NT2/D1 (cell line): ENCODE measurements at regions not wholly inside any gene's neighbourhood (a gene's known extent, or its start where the extent isn't known, plus 50 kb on each side); places are given as distances from the start of the nearest gene placed in this dataset.

Source experiments
- DNase-seq: peaks from one replicate; pipeline ENCODE4 v3.0.0-alpha.2; 2011; ENCODE audit warnings: low read depth, low spot score
- H3K27me3 ChIP-seq: 2 replicates; pipeline ENCODE4 v1.6.0; 2011; ENCODE audit warnings: mild to moderate bottlenecking; ENCODE audit not compliant: insufficient read length, insufficient read depth
- H3K36me3 ChIP-seq: 2 replicates; pipeline ENCODE4 v1.6.1; 2011; ENCODE audit warnings: mild to moderate bottlenecking, low read length, mixed read lengths; ENCODE audit not compliant: insufficient read depth, insufficient read length
- H3K4me1 ChIP-seq: 2 replicates; pipeline ENCODE4 v1.5.1; 2011; ENCODE audit not compliant: insufficient read depth, insufficient read length
- H3K4me3 ChIP-seq: 2 replicates; pipeline ENCODE4 v1.5.1; 2011; ENCODE audit warnings: low read depth; ENCODE audit not compliant: insufficient read length
- H3K9ac ChIP-seq: 2 replicates; pipeline ENCODE4 v1.6.0; 2011; ENCODE audit warnings: low read depth; ENCODE audit not compliant: insufficient read length
- H3K9me3 ChIP-seq: 2 replicates; pipeline ENCODE4 v1.5.1; 2011; ENCODE audit warnings: mild to moderate bottlenecking, low read length; ENCODE audit not compliant: insufficient read depth
- SUZ12 ChIP-seq: IDR thresholded peaks from 2 replicates; pipeline ENCODE4 v1.6.1; 2011; ENCODE audit not compliant: insufficient read length, insufficient read depth; ENCODE audit errors: extremely low read depth
- YY1 ChIP-seq: IDR thresholded peaks from 2 replicates; pipeline ENCODE4 v1.6.1; 2011; ENCODE audit not compliant: insufficient read length, insufficient read depth
- ZNF274 ChIP-seq: IDR thresholded peaks from 2 replicates; pipeline ENCODE4 v1.6.1; 2011; ENCODE audit warnings: mild to moderate bottlenecking, low read depth, low read length

GRCh38 chr12:9276990-9277389 is 68.8 kb upstream of the PZP start:
- H3K27me3 ChIP-seq, result peaks cover 3% of the 10 kb centered on the region
- no peak for DNase-seq
- H3K9me3 ChIP-seq, result no peaks in the 10 kb centered on the region
- no peaks in the 10 kb centered on the region for H3K4me1 ChIP-seq
- TF ChIP-seq YY1 (no peak), SUZ12 (no peak), ZNF274 (no peak)
- no peak overlapping the region for H3K4me3 ChIP-seq
- H3K36me3 ChIP-seq, result no peaks in the 10 kb centered on the region
- H3K9ac ChIP-seq, result no peak overlapping the region

DNA sequence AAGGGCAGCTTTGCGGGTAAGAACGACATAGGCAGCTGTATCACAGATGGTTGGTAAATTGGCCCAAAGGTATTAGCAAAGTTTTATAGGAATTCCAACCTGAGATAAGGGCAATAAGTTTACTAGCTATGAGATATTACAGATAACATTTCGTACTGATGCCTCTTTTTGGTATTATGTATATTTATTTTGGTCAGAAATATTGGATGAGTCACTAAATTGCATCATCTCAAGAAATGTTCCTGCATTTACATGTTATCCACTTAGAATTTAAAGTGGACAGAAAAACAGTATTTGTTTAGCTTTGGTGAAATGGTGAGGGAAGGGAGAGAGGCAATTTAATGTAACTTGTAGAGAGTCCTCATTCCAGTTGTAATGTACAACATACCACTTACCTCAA is 65.1 kb upstream of the PZP start:
- H3K9ac ChIP-seq, result no peak overlapping the region
- TF ChIP-seq YY1, result no peak
- TF ChIP-seq ZNF274, result no peak
- no peaks in the 10 kb centered on the region for H3K36me3 ChIP-seq
- no peak overlapping the region for H3K4me3 ChIP-seq
- no peak for DNase-seq
- peaks cover 3% of the 10 kb centered on the region for H3K27me3 ChIP-seq
- H3K9me3 ChIP-seq, result no peaks in the 10 kb centered on the region
- no peaks in the 10 kb centered on the region for H3K4me1 ChIP-seq

DNA sequence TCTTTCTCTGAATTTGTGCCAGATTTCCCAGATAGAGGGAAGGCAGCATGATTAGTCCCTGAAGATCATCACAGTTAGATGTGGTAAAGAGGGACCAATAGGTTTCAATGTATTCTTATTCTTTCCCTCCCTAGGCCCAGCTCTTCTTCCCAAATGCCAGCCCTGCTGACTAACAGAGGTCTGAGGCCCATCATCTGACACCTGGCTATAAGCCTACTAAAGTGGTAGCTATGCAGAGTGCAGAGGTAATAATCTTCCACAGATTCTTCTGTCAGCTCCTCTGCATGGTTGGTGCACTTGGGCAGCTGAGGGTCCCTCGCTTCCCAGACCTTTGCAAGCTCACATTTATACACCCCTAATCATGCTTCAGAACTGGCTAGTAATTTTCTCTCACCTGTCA is 63.7 kb upstream of the PZP start:
- no peaks in the 10 kb centered on the region for H3K27me3 ChIP-seq
- TF ChIP-seq ZNF274, result no peak
- TF ChIP-seq YY1, result no peak
- TF ChIP-seq SUZ12, result no peak
- no peak overlapping the region for H3K4me3 ChIP-seq
- DNase-seq, result no peak
- no peak overlapping the region for H3K9ac ChIP-seq
- H3K9me3 ChIP-seq, result no peaks in the 10 kb centered on the region
- H3K4me1 ChIP-seq, result no peaks in the 10 kb centered on the region
- H3K36me3 ChIP-seq, result no peaks in the 10 kb centered on the region

DNA sequence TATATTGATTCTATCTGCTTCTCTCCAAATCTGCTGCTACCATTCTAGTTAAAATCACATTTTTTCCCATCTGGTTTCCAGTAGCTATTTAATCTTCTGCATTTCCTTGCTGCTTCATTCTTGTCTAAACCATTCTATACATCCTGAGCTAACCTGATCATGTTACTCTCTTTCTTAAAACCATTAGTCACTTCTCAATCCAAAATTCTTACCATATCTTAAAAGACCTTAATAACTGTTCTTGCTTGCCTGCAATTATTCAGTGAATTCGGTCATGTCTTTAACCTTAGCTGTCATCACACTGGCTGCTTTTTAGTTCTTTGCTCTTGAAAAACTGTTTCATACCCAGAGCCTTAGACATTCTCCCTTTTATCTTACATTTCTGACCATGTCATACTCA is 56.4 kb upstream of the PZP start:
- Histone ChIP-seq H3K9ac (no peak overlapping the region), H3K36me3 (no peaks in the 10 kb centered on the region), H3K4me3 (no peak overlapping the region), H3K27me3 (no peaks in the 10 kb centered on the region), H3K9me3 (no peaks in the 10 kb centered on the region), H3K4me1 (no peaks in the 10 kb centered on the region)
- no peak for TF ChIP-seq SUZ12
- TF ChIP-seq YY1, result no peak
- TF ChIP-seq ZNF274, result no peak
- DNase-seq, result no peak

DNA sequence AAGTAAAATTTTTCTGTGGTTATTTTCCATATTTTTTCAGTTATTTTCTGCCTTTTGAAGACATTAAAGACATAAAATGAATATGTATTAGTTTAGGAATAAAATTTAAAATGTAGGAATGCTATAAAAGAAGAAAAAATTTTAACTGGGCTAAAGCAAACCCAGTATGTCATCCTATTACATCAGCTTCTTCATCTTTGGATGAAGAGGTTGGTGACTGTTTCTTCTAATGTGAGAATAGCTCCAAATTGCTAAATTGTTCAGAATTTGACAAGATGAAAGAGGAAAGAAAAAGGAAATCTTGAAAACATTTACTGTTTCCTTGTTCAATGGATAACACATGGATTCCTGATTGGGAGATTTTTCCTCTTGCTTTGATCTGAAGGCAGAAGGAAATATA is 52.7 kb upstream of the PZP start:
- Histone ChIP-seq H3K9me3 (no peaks in the 10 kb centered on the region), H3K27me3 (no peaks in the 10 kb centered on the region), H3K4me1 (no peaks in the 10 kb centered on the region), H3K36me3 (no peaks in the 10 kb centered on the region), H3K9ac (no peak overlapping the region), H3K4me3 (no peak overlapping the region)
- DNase-seq, result no peak
- TF ChIP-seq YY1, result no peak
- TF ChIP-seq SUZ12, result no peak
- no peak for TF ChIP-seq ZNF274

DNA sequence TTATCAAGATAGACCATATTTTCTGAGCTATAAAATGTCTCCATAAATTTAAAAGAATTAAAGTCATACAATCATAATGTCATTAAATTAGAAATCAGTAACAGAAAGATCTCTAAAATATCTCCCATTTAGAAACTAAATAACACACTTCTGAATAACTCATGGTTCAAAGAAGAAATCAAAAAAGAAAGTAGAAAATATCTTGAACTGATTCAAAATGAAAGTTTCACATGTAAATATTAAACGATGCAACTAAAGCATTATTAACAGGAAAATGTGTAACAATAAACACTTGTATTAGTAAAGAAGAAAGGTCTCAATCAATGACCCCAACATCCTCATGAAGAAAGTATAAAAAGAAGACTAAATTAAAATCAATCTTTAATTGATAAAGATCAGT is 50.5 kb upstream of the PZP start:
- H3K27me3 ChIP-seq, result no peaks in the 10 kb centered on the region
- no peak for DNase-seq
- H3K4me3 ChIP-seq, result no peak overlapping the region
- H3K36me3 ChIP-seq, result no peaks in the 10 kb centered on the region
- no peak overlapping the region for H3K9ac ChIP-seq
- H3K4me1 ChIP-seq, result no peaks in the 10 kb centered on the region
- TF ChIP-seq ZNF274 (no peak), YY1 (no peak), SUZ12 (no peak)
- H3K9me3 ChIP-seq, result no peaks in the 10 kb centered on the region
